Kidney epithelial cell (primary cell): ENCODE measurements at regions not wholly inside any gene's neighbourhood (a gene's known extent, or its start where the extent isn't known, plus 50 kb on each side); places are given as distances from the start of the nearest gene placed in this dataset.
"Not testable (repeated sequence)": the region's sequence is repeated elsewhere in the genome, so short reads cannot be mapped to it uniquely, and the experiment has no call there.

Experiments used
- DNase-seq: peaks from one replicate; pipeline ENCODE4 v3.0.0-alpha.2; 2010; ENCODE audit warnings: low read depth
- H3K27me3 ChIP-seq: 2 replicates; pipeline ENCODE4 v1.6.0; 2011; ENCODE audit warnings: low read length; ENCODE audit not compliant: control insufficient read depth, insufficient read depth
- H3K36me3 ChIP-seq: 2 replicates; pipeline ENCODE4 v1.5.1; 2011; ENCODE audit warnings: low read length; ENCODE audit not compliant: control insufficient read depth, insufficient read depth
- H3K4me3 ChIP-seq: 2 replicates; pipeline ENCODE4 v1.5.1; 2011; ENCODE audit warnings: low read depth, mild to moderate bottlenecking, control low read depth, low read length
- TF ChIP-seq, protein P1 (sequence below): IDR thresholded peaks from 2 replicates; pipeline ENCODE4 v1.5.1; 2011; ENCODE audit warnings: mild to moderate bottlenecking, moderate library complexity, low read length, control low read depth, inconsistent platforms; ENCODE audit not compliant: insufficient read depth, poor library complexity, severe bottlenecking

DNA sequence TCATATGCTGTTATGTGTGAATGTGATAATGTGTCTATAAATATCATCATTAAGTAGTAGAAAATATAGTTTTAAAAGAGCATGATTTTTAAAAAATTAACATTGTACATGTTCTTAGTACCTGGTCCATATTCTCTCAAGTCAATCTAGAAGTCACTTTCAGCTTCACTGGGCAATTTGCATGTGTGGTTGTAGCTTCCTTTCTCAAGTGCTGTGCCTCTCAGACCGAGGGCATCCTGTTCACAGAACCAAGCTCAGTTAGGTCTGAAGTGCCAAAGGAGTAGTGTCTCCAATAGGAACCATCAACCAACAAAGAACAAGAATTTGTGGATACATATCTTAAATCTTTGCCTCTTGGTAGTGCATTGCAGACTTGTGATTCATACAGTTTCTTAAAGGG lies 541.8 kb upstream of the SLC10A2 start:
- Histone ChIP-seq H3K27me3 (no peaks in the 10 kb centered on the region), H3K36me3 (no peaks in the 10 kb centered on the region), H3K4me3 (no peak overlapping the region)
- TF ChIP-seq, protein P1, sequence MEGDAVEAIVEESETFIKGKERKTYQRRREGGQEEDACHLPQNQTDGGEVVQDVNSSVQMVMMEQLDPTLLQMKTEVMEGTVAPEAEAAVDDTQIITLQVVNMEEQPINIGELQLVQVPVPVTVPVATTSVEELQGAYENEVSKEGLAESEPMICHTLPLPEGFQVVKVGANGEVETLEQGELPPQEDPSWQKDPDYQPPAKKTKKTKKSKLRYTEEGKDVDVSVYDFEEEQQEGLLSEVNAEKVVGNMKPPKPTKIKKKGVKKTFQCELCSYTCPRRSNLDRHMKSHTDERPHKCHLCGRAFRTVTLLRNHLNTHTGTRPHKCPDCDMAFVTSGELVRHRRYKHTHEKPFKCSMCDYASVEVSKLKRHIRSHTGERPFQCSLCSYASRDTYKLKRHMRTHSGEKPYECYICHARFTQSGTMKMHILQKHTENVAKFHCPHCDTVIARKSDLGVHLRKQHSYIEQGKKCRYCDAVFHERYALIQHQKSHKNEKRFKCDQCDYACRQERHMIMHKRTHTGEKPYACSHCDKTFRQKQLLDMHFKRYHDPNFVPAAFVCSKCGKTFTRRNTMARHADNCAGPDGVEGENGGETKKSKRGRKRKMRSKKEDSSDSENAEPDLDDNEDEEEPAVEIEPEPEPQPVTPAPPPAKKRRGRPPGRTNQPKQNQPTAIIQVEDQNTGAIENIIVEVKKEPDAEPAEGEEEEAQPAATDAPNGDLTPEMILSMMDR, result no peak
- DNase-seq, result no peak

GRCh38 chr13:103605546-103606326 lies 539.5 kb upstream of the SLC10A2 start:
- TF ChIP-seq, protein P1, result no peak
- Histone ChIP-seq H3K4me3 (no peak overlapping the region), H3K36me3 (no peaks in the 10 kb centered on the region), H3K27me3 (no peaks in the 10 kb centered on the region)
- no peak for DNase-seq

GRCh38 chr13:103599870-103600269 lies 533.7 kb upstream of the SLC10A2 start:
- H3K4me3 ChIP-seq, H3K36me3 ChIP-seq, DNase-seq, H3K27me3 ChIP-seq: not testable (repeated sequence)

GRCh38 chr13:103598671-103599070 lies 532.5 kb upstream of the SLC10A2 start:
- Histone ChIP-seq H3K27me3 (no peaks in the 10 kb centered on the region), H3K36me3 (no peaks in the 10 kb centered on the region), H3K4me3 (no peak overlapping the region)
- DNase-seq, result no peak
- TF ChIP-seq, protein P1, result no peak

DNA sequence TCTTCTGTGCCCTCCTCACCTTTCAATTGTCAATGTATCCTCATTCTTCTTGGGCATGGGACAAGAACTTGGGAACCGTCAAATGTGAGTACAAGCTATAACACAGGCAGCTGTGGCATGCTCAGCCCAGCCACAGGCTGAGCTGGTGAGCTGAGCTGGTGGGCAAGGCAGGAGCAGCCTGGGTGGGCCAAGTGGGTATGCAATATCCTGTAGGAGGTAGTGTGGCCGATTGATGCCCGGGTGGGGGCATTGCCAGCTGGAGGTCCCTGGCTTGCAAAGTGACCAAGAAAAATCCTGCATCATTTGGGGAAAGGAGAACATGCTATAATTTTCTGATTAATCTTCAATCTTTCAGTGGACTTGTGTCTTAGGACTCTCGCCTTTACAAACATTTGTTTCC lies 507.2 kb upstream of the SLC10A2 start:
- no peaks in the 10 kb centered on the region for H3K27me3 ChIP-seq
- no peak overlapping the region for H3K4me3 ChIP-seq
- no peaks in the 10 kb centered on the region for H3K36me3 ChIP-seq
- TF ChIP-seq, protein P1, result no peak
- no peak for DNase-seq

GRCh38 chr13:103568314-103568713 lies 502.1 kb upstream of the SLC10A2 start:
- no peak for DNase-seq
- TF ChIP-seq, protein P1, result no peak
- no peaks in the 10 kb centered on the region for H3K36me3 ChIP-seq
- H3K27me3 ChIP-seq, result no peaks in the 10 kb centered on the region
- no peak overlapping the region for H3K4me3 ChIP-seq
